HG03095 (cell line): ENCODE measurements at regions not wholly inside any gene's neighbourhood (a gene's known extent, or its start where the extent isn't known, plus 50 kb on each side); places are given as distances from the start of the nearest gene placed in this dataset.
"Not testable (repeated sequence)": the region's sequence is repeated elsewhere in the genome, so short reads cannot be mapped to it uniquely, and the experiment has no call there.

Experiments
- ATAC-seq: cut with Tn5 transposase; IDR thresholded peaks from one replicate; pipeline ENCODE4 v1.9.1; 2021; ENCODE audit warnings: moderate library complexity; ENCODE audit not compliant: unreplicated experiment

GRCh38 chr6:134442073-134442472, 124.2 kb upstream of the SGK1 start:
- ATAC-seq, result no peak

DNA sequence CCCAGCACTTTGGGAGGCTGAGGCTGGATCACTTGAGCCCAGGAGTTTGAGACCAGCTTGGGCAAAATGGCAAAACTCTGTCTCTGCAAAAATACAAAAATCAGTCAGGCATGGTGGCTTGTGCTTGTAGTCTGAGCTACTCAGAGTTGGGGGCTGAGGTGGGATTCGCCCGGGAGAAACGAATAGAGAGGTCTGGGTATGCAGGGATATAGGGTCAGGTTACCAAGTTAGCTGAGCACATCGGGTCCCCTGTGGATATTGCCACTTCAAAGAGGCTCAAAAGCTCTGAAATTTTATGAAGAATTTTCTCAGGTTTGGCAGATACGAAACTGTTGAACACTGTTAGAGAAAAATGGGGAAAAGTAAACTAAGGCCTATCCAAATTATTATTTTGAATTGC, 120.9 kb upstream of the SGK1 start:
- no peak for ATAC-seq

DNA sequence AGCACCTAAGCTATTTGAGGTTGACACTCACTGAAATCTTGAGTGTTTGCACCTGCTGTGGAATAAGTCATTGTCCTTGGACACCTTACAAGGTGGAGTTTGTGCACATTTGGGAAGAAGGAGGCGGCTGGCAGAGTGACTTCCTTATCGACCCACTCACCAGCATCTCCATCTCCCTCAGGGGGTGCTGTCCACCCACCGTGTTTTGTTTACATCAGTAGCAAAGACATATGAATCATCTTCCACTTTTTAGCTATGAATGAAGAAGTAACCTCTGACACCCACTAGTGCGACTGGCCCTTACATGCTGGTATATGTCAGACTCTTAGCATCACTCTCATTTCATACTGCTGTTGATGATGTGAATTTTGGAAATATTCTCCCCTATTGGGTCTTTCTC, 119.5 kb upstream of the SGK1 start:
- ATAC-seq, result no peak

- no peak for ATAC-seq
These were observed 119.0 kb upstream of the SGK1 start for GRCh38 chr6:134436950-134437349.

GRCh38 chr6:134436281-134436815, 118.4 kb upstream of the SGK1 start:
- peak; percentile 88 for ATAC-seq

- no peak for ATAC-seq
These were observed 117.9 kb upstream of the SGK1 start for GRCh38 chr6:134435814-134436280.

DNA sequence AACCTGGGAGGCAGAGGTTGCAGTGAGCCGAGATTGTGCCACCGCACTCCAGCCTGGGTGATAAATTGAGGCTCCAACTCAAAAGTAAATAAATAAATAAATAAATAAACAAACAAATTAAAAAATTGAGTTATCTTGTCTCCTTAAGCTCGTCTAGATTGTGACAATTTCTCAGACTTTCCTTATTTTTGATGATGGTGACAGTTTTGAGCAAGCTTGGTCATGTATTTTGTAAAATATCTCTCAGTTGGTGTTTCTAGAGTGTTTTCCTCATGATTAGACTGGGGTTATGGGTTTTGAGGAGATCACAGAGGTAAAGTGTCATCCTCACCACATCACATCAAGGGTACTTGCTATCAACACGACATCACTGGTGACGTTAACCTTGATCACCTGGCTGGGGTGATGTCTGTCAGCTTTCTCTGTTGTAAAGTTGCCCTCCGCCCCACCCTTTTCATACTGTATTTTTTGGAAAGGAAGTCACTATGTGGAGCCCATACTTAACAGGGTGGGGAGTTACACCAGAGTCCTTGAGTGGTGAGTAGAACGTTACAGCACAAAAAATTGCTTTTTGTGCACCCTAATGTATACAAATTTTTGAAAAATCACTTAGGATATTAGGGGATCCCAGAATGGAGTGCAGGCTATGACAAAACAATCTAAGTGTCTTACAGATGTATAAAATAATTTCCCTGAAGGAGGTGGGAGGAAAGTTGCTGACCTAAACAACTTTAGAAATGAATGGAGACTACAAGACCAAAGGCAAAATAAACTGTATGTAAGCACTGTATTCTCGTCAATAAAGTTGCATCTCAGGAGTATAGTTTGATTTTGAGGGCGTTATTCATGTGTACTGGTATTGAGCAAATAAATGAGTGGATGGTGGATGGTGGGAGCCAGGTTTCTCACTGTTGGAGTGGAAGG, 116.4 kb upstream of the SGK1 start:
- no peak for ATAC-seq

GRCh38 chr6:134432036-134432435, 114.1 kb upstream of the SGK1 start:
- no peak for ATAC-seq

DNA sequence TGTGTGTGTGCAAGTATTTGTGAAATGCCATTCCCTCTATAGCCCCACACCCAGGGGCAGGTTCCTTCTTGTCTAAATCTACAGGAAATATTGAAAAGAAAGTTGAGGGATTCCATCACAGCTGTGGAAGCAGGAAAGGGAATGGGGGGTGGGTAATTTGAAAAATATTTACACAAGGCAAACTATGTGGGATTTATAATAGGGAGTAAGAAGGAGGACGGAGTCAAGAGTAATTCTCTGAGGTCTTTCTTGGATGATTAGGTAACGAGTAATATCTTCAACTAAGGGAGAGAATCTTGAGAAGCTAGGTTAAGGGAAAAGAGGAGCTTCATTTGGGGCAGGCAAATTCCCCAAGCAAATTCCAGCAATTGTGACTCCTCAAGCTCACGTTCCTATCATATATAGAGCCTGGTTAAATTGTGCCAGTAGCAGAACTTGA, 113.5 kb upstream of the SGK1 start:
- ATAC-seq, result no peak

DNA sequence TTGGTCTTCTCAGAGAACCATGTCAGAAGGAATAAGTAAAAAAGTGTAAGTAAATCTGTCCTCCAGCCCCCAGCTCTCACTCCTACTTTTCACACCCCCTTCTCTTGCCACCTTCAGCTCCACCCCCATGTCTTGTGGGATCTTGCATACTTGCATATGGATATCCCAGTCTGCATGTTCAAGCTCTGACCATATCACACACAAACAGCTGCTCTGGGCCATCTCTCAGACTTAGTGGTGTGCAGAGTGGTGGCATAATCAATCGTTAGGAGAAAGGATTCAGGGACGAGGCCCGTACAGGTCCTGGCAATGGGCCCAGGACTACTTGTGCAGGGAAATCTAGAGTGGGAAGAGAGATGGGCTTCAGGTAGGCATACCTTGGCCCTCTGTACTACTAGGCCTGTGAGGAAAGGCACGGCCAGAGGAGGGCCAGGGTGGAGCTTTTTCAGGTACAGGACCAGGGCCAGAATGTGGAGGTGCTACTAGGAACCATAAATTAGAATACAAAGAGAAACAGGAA, 112.0 kb upstream of the SGK1 start:
- no peak for ATAC-seq

- ATAC-seq, result no peak
These were observed 109.8 kb upstream of the SGK1 start for GRCh38 chr6:134427721-134428120.

- no peak for ATAC-seq
These were observed 108.7 kb upstream of the SGK1 start for GRCh38 chr6:134426623-134427022.

GRCh38 chr6:134425917-134426316, 108.0 kb upstream of the SGK1 start:
- not testable (repeated sequence) for ATAC-seq

GRCh38 chr6:134425513-134425912, 107.6 kb upstream of the SGK1 start:
- no peak for ATAC-seq

- no peak for ATAC-seq
These were observed 106.9 kb upstream of the SGK1 start for GRCh38 chr6:134424798-134425170.

- no peak for ATAC-seq
These were observed 106.4 kb upstream of the SGK1 start for GRCh38 chr6:134424165-134424797.

GRCh38 chr6:134422426-134423231, 104.7 kb upstream of the SGK1 start:
- ATAC-seq, result no peak

DNA sequence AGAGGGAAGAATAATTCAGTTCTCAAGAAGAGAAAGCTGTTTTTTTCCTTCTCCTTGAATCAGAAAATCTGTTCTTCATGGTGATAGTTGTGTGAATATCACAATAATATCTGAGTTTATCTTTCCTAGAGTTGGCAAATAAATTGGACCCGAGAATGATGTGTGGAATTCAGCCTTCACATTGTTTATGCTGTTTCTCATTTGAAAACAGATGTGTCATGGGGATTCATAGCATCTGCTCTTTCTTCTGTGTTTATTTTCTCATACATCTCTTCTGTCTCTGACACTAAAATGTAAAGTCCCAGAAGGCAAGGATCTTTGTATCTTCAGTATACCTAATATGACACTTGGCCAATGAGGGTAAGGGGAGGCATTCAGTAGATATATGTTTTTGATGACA, 103.6 kb upstream of the SGK1 start:
- no peak for ATAC-seq

GRCh38 chr6:134420614-134421181, 102.8 kb upstream of the SGK1 start:
- no peak for ATAC-seq

GRCh38 chr6:134419716-134420115, 101.8 kb upstream of the SGK1 start:
- no peak for ATAC-seq
